NB4 (cell line): ENCODE measurements at regions not wholly inside any gene's neighbourhood (a gene's known extent, or its start where the extent isn't known, plus 50 kb on each side); places are given as distances from the start of the nearest gene placed in this dataset.
"Not testable (repeated sequence)": the region's sequence is repeated elsewhere in the genome, so short reads cannot be mapped to it uniquely, and the experiment has no call there.

ENCODE experiments used
- DNase-seq: peaks from one replicate; pipeline ENCODE4 v3.0.0; 2010; ENCODE audit warnings: low read depth
- H3K4me3 ChIP-seq: one replicate; pipeline ENCODE4 v1.5.1; 2011; ENCODE audit warnings: mild to moderate bottlenecking, low read depth, low read length, moderate library complexity
- MYC ChIP-seq: IDR thresholded peaks from 2 replicates; pipeline ENCODE4 v1.6.1; 2011; ENCODE audit warnings: low read depth, low read length
- POLR2A ChIP-seq: IDR thresholded peaks from 2 replicates; pipeline ENCODE4 v1.6.1; 2011; ENCODE audit warnings: mild to moderate bottlenecking; ENCODE audit not compliant: insufficient read length; ENCODE audit errors: extremely low read depth
- TF ChIP-seq, protein P1 (sequence below): IDR thresholded peaks from 2 replicates; pipeline ENCODE4 v1.6.1; 2011; ENCODE audit warnings: low read depth, low read length
- TF ChIP-seq, protein P2 (sequence below): IDR thresholded peaks from one replicate; pipeline ENCODE4 v1.5.1; 2012; ENCODE audit warnings: low read depth, low read length

DNA sequence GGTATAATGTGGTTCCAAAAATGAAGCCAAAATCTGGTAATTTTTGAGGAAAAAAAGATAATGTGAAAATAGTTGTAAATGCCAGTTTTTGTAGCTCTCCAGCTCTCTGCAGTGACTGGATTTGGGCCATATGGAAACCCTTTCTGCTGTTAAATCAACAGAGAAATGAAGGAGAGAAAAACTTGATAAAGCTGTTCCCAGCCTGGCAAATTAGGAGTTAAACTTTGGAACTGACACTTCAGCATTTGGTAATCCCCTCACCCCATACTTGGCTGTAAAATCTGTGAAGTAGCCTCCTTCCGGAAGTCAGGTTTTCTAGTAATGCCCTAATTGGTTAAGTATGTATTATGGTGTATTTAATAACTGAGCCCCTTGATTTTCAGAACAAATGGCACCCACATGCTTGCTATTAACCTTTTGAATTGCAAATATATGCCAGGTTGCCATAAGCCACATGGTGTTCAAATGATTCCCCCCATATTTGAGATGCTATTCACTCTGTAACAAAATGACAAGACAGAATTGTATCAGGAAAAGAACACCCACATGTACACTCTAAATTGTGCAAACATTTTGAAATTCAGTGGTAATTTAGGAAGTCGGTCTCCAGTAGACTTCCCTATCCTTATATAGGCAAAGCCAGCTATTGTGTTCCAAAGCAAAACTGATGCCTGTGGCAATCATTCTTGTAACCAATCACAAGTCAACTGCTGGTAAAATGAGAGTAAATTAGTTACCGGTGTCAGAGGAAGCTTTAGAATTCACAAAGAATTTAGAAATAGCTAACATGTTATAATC, 96.3 kb upstream of the ADAMTS3 start:
- H3K4me3 ChIP-seq = no peak overlapping the region
- peak; percentile 3 for DNase-seq
- TF ChIP-seq, protein P1, sequence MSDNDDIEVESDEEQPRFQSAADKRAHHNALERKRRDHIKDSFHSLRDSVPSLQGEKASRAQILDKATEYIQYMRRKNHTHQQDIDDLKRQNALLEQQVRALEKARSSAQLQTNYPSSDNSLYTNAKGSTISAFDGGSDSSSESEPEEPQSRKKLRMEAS = no peak
- TF ChIP-seq, protein P2, sequence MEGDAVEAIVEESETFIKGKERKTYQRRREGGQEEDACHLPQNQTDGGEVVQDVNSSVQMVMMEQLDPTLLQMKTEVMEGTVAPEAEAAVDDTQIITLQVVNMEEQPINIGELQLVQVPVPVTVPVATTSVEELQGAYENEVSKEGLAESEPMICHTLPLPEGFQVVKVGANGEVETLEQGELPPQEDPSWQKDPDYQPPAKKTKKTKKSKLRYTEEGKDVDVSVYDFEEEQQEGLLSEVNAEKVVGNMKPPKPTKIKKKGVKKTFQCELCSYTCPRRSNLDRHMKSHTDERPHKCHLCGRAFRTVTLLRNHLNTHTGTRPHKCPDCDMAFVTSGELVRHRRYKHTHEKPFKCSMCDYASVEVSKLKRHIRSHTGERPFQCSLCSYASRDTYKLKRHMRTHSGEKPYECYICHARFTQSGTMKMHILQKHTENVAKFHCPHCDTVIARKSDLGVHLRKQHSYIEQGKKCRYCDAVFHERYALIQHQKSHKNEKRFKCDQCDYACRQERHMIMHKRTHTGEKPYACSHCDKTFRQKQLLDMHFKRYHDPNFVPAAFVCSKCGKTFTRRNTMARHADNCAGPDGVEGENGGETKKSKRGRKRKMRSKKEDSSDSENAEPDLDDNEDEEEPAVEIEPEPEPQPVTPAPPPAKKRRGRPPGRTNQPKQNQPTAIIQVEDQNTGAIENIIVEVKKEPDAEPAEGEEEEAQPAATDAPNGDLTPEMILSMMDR = no peak
- TF ChIP-seq MYC = no peak
- TF ChIP-seq POLR2A = no peak

DNA sequence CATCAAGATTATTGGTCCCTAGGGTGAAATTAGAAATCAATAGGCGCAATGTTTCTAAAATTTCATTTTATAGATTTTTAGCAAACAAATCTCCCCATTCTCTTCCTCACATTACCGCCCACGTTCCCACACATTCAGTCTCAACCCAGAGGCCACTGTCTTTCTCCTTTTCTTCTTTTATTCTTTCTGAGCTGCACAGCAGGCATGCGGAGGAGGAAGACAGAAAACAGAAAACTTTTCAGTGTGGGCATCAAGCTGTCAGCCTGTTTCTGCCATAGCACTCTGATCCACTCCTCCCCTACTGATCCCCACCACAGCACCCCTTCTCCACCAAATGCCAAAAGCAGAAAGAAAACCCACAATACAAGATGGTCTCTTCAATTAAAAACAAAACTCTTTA, 94.8 kb upstream of the ADAMTS3 start:
- TF ChIP-seq, protein P1 = no peak
- TF ChIP-seq MYC = no peak
- no peak for TF ChIP-seq POLR2A
- TF ChIP-seq, protein P2 = no peak
- no peak overlapping the region for H3K4me3 ChIP-seq
- DNase-seq = no peak

DNA sequence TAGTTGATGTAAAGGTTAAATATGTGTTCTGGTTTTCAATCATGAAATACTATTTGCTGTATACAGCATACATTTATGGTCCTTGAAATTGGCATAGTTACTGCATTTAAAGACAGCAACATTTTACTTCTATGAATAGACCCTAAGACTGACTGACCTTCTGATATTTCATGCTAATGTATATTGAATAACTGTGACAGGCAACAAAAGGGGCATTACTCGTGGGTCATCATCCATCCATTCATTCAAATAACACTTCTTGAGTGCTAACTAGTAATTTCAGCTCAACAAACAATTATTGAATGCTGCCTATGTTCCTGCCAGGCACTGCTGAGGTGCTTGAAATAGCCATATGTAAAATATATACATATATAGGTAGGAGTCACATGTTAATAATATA, 92.8 kb upstream of the ADAMTS3 start:
- no peak for TF ChIP-seq MYC
- TF ChIP-seq, protein P2 = no peak
- TF ChIP-seq, protein P1 = no peak
- TF ChIP-seq POLR2A = no peak
- no peak overlapping the region for H3K4me3 ChIP-seq
- DNase-seq = no peak

DNA sequence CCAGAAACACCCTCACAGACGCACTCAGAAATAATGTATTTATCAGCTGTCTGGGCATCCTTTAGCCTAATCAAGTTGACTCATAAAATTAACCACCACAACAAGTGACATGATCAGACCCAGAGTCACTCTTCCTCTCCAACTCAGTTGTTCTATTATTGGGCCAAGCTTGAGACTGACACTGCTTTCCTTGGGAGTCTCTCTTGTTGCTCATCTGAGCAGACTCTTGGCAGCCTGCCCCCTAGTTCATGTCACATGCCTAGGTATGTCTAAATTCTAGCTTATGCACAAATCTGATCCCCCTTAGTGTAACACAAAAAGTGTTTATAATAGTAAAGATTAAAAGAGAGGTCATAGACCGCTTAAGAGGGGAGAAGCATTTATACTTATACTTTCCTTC, 72.6 kb upstream of the ADAMTS3 start:
- TF ChIP-seq POLR2A (no peak), MYC (no peak)
- TF ChIP-seq, protein P2 = no peak
- TF ChIP-seq, protein P1 = no peak
- DNase-seq = no peak
- H3K4me3 ChIP-seq = no peak overlapping the region

DNA sequence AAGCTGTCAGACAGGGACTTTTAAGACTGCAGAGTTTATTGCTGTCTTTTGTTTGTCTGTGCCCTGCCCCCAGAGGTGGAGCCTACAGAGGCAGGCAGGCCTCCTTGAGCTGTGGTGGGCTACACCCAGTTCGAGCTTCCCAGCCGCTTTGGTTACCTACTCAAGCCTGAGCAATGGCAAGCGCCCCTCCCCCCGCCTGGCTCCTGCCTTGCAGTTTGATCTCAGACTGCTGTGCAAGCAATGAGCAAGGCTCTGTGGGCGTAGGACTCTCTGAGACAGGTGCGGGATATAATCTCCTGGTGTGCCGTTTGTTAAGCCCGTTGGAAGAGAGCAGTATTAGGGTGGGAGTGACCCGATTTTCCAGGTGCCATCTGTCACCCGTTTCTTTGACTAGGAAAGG, 67.8 kb upstream of the ADAMTS3 start:
- DNase-seq, H3K4me3 ChIP-seq: not testable (repeated sequence)

DNA sequence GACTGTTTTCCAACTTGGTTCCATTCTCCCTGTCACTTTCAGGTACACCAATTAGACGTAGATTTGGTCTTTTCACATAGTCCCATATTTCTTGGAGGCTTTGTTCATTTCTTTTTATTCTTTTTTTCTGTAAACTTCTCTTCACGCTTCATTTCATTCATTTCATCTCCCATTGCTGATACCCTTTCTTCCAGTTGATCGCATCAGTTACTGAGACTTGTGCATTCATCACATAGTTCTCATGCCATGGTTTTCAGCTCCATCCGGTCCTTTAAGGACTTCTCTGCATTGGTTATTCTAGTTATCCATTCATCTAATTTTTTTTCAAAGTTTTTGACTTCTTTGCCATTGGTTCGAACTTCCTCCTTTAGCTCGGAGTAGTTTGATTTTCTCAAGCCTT, 66.9 kb upstream of the ADAMTS3 start:
- DNase-seq, H3K4me3 ChIP-seq: not testable (repeated sequence)

DNA sequence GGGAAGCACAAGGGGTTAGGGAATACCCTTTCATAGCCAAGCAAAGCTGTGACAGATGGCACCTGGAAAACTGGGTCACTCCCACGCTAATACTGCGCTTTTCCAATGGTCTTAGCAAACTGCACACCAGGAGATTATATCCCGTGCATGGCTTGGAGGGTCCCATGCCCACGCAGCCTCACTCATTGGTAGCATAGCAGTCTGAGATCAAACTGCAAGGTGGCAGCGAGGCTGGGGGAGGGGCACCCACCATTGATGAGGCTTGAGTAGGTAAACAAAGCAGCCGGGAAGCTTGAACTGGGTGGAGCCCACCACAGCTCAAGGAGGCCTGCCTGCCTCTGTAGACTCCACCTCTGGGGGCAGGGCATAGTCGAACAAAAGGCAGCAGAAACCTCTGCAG, 63.2 kb upstream of the ADAMTS3 start:
- H3K4me3 ChIP-seq, DNase-seq: not testable (repeated sequence)
